Panc1 (cell line): ENCODE measurements at regions not wholly inside any gene's neighbourhood (a gene's known extent, or its start where the extent isn't known, plus 50 kb on each side); places are given as distances from the start of the nearest gene placed in this dataset.
A peak's percentile ranks its signal among the peaks of the same experiment; 100 is the strongest.

Experiments used
- ATAC-seq: fragments of 200-7000 bp; cut with Tn5 transposase; 2 replicates; pipeline ENCODE4 v1.9.1; 2020; ENCODE audit warnings: mild to moderate bottlenecking, moderate library complexity
- BruUV-seq: library from RNA; stranded (reverse); fragments of 400-500 nt; replicated peaks from 2 replicates; lab custom pipeline; 2021; lab: Mats Ljungman, UMichigan
- CTCF ChIA-PET: fragments of 300-600 bp; sonication (Branson Sonifier 250); formaldehyde crosslinking; loops from one replicate; lab custom pipeline; 2022; ENCODE audit warnings: antibody characterized with exemption; lab: Charles Lee
- POLR2A ChIA-PET: fragments of 300-600 bp; sonication (Branson Sonifier 250); formaldehyde crosslinking; loops from one replicate; lab custom pipeline; 2022; ENCODE audit warnings: antibody characterized with exemption; lab: Charles Lee
- DNase-seq: peaks from one replicate; pipeline ENCODE4 v3.0.0-alpha.2; 2010; ENCODE audit warnings: low read depth, low spot score
- H3K27ac ChIP-seq: 2 replicates; pipeline ENCODE4 v1.5.1; 2011; ENCODE audit warnings: mild to moderate bottlenecking, low read length, inconsistent platforms
- H3K27me3 ChIP-seq: fragments of 200-500 bp; sonication (Bioruptor generic); 2 replicates; pipeline ENCODE4 v1.6.0; 2014; ENCODE audit warnings: low read length, inconsistent platforms; ENCODE audit not compliant: control insufficient read depth, insufficient read depth
- H3K36me3 ChIP-seq: fragments of 200-500 bp; sonication (Bioruptor generic); 2 replicates; pipeline ENCODE4 v1.5.1; 2014; ENCODE audit warnings: inconsistent platforms, mild to moderate bottlenecking, low read length, moderate library complexity; ENCODE audit not compliant: control insufficient read depth, insufficient read depth
- H3K4me1 ChIP-seq: 2 replicates; pipeline ENCODE4 v1.5.1; 2011; ENCODE audit warnings: inconsistent platforms, mild to moderate bottlenecking, low read length, moderate library complexity; ENCODE audit not compliant: control insufficient read depth, insufficient read depth
- H3K4me3 ChIP-seq, 2 experiments: 2 replicates each; pipeline ENCODE4 v1.5.1; 2011 to 2012; ENCODE audit warnings: low read depth in 2 of 2, low read length in 2 of 2, mild to moderate bottlenecking in 2 of 2, inconsistent platforms in 1 of 2, moderate library complexity in 1 of 2
- H3K9me3 ChIP-seq: fragments of 200-500 bp; sonication (Bioruptor generic); 2 replicates; pipeline ENCODE4 v1.5.1; 2014; ENCODE audit warnings: low read depth, mild to moderate bottlenecking, inconsistent platforms, low read length, moderate library complexity; ENCODE audit not compliant: control insufficient read depth, insufficient read depth
- POLR2AphosphoS5 ChIP-seq: IDR thresholded peaks from 2 replicates; pipeline ENCODE4 v1.6.1; 2012; ENCODE audit warnings: mild to moderate bottlenecking, low read depth, low read length, moderate library complexity
- SIN3A ChIP-seq: IDR thresholded peaks from 2 replicates; pipeline ENCODE4 v1.6.1; 2012; ENCODE audit warnings: low read depth, mild to moderate bottlenecking, low read length, moderate library complexity, borderline replicate concordance; ENCODE audit not compliant: insufficient read depth
- TCF7L2 ChIP-seq: IDR thresholded peaks from 2 replicates; pipeline ENCODE4 v1.6.1; 2011; ENCODE audit warnings: mild to moderate bottlenecking, low read depth, low read length, inconsistent platforms
- in situ Hi-C: cut with HindIII; loops from 2 replicates; pipeline ENCODE4 v1.10.0; 2016; ENCODE audit warnings: low sequenced_read_pairs, low pct_unique_long_range_greater_than_20kb
- intact Hi-C: fragments of 100-400 bp; cut with micrococcal nuclease; formaldehyde crosslinking; loops from one replicate; pipeline ENCODE4 v1.10.0; 2022; ENCODE audit not compliant: unreplicated experiment
- TF ChIP-seq, protein P1 (sequence below), 2 experiments: IDR thresholded peaks; 2 replicates each; pipeline ENCODE4 v1.6.1; 2011 to 2012; ENCODE audit warnings: low read depth in 2 of 2, control low read depth in 1 of 2, low read length in 1 of 2, mild to moderate bottlenecking in 1 of 2, moderate library complexity in 1 of 2; ENCODE audit not compliant: insufficient read depth in 1 of 2
- TF ChIP-seq, protein P2 (sequence below): fragments of 450-650 bp; IDR thresholded peaks from 2 replicates; pipeline ENCODE4 v1.5.1; 2017; ENCODE audit warnings: mild to moderate bottlenecking

DNA sequence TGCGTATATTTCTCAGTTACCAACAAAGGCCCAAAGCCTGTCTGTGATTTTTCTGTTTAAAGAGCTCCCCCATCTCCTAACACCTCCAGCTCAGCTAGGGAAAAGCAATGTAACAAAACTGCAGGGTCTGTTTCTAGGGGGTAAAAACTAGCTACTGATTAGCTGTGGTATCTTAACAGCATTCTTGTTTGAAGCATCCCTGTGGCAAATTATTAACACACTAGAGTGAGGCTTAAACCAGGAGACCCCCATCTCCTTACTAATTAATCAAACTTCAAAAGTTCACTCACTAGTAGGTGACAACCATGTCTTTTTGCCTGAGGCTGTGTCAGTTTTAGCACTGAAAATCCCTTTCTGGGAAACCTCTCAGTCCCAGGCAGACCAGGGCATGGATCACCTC, 186.2 kb upstream of the PARD3B start:
- Histone ChIP-seq H3K4me3 (no peak overlapping the region), H3K36me3 (no peaks in the 10 kb centered on the region), H3K4me1 (no peaks in the 10 kb centered on the region), H3K9me3 (no peaks in the 10 kb centered on the region), H3K27ac (no peak overlapping the region), H3K27me3 (no peaks in the 10 kb centered on the region)
- ChIA-PET POLR2A (no interaction called here), CTCF (no interaction called here)
- ATAC-seq (no peak), DNase-seq (no peak)
- in situ Hi-C loops = no loop called here
- no TSS peak for BruUV-seq
- TF ChIP-seq, protein P1, sequence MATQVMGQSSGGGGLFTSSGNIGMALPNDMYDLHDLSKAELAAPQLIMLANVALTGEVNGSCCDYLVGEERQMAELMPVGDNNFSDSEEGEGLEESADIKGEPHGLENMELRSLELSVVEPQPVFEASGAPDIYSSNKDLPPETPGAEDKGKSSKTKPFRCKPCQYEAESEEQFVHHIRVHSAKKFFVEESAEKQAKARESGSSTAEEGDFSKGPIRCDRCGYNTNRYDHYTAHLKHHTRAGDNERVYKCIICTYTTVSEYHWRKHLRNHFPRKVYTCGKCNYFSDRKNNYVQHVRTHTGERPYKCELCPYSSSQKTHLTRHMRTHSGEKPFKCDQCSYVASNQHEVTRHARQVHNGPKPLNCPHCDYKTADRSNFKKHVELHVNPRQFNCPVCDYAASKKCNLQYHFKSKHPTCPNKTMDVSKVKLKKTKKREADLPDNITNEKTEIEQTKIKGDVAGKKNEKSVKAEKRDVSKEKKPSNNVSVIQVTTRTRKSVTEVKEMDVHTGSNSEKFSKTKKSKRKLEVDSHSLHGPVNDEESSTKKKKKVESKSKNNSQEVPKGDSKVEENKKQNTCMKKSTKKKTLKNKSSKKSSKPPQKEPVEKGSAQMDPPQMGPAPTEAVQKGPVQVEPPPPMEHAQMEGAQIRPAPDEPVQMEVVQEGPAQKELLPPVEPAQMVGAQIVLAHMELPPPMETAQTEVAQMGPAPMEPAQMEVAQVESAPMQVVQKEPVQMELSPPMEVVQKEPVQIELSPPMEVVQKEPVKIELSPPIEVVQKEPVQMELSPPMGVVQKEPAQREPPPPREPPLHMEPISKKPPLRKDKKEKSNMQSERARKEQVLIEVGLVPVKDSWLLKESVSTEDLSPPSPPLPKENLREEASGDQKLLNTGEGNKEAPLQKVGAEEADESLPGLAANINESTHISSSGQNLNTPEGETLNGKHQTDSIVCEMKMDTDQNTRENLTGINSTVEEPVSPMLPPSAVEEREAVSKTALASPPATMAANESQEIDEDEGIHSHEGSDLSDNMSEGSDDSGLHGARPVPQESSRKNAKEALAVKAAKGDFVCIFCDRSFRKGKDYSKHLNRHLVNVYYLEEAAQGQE (IDR thresholded peaks at IDR 0.05; ENCODE audit: insufficient read depth in 1 of 2, low read depth in 2 of 2, low read length in 1 of 2) = no peak
- no peak for TF ChIP-seq TCF7L2
- no peak for TF ChIP-seq POLR2AphosphoS5
- TF ChIP-seq, protein P2, sequence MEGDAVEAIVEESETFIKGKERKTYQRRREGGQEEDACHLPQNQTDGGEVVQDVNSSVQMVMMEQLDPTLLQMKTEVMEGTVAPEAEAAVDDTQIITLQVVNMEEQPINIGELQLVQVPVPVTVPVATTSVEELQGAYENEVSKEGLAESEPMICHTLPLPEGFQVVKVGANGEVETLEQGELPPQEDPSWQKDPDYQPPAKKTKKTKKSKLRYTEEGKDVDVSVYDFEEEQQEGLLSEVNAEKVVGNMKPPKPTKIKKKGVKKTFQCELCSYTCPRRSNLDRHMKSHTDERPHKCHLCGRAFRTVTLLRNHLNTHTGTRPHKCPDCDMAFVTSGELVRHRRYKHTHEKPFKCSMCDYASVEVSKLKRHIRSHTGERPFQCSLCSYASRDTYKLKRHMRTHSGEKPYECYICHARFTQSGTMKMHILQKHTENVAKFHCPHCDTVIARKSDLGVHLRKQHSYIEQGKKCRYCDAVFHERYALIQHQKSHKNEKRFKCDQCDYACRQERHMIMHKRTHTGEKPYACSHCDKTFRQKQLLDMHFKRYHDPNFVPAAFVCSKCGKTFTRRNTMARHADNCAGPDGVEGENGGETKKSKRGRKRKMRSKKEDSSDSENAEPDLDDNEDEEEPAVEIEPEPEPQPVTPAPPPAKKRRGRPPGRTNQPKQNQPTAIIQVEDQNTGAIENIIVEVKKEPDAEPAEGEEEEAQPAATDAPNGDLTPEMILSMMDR = no peak
- no peak for TF ChIP-seq SIN3A
- intact Hi-C loops = no loop called here

- DNase-seq (no peak), ATAC-seq (no peak)
- H3K9me3 ChIP-seq = no peaks in the 10 kb centered on the region
- H3K27me3 ChIP-seq = no peaks in the 10 kb centered on the region
- intact Hi-C loops (no loop called here), in situ Hi-C loops (no loop called here)
- BruUV-seq = no TSS peak
- no peak overlapping the region for H3K27ac ChIP-seq
- no peaks in the 10 kb centered on the region for H3K4me1 ChIP-seq
- POLR2A ChIA-PET = no interaction called here
- TF ChIP-seq, protein P2 = peak; percentile 1; the same call in 1 of the 2 replicates
- no peak for TF ChIP-seq TCF7L2
- TF ChIP-seq POLR2AphosphoS5 = no peak
- TF ChIP-seq SIN3A = no peak
- TF ChIP-seq, protein P1 (IDR thresholded peaks at IDR 0.05; ENCODE audit: insufficient read depth in 1 of 2, low read depth in 2 of 2, low read length in 1 of 2) = no peak
- H3K4me3 ChIP-seq = no peak overlapping the region
- CTCF ChIA-PET = no interaction called here
- no peaks in the 10 kb centered on the region for H3K36me3 ChIP-seq
These were observed 184.9 kb upstream of the PARD3B start for GRCh38 chr2:204360218-204361007.
